ENCODE measurements at regions not wholly inside any gene's neighbourhood (a gene's known extent, or its start where the extent isn't known, plus 50 kb on each side); places are given as distances from the start of the nearest gene placed in this dataset.

GRCh38 chr6:6783721-6784120 is 195.2 kb downstream of the LY86 start:
- TF ChIP-seq CTCF (conservative IDR thresholded peaks at IDR 0.05; ENCODE audit: low read length), result no peak
- H3K4me3 ChIP-seq (ENCODE audit: low read length), result no peak overlapping the region
- DNase-seq (ENCODE audit: low read depth), result no peak

- H3K4me3 ChIP-seq (ENCODE audit: low read length), result no peak overlapping the region
- DNase-seq (ENCODE audit: low read depth), result no peak
- TF ChIP-seq CTCF (conservative IDR thresholded peaks at IDR 0.05; ENCODE audit: low read length), result no peak
These were observed 196.1 kb downstream of the LY86 start for GRCh38 chr6:6784514-6785162.

GRCh38 chr6:6785163-6785521 is 196.6 kb downstream of the LY86 start:
- DNase-seq (ENCODE audit: low read depth), result no peak
- no peak overlapping the region for H3K4me3 ChIP-seq (ENCODE audit: low read length)
- TF ChIP-seq CTCF (conservative IDR thresholded peaks at IDR 0.05; ENCODE audit: low read length), result no peak

- no peak overlapping the region for H3K4me3 ChIP-seq (ENCODE audit: low read length)
- peak; percentile 31; the same call in 1 of the 2 replicates for TF ChIP-seq CTCF (conservative IDR thresholded peaks at IDR 0.05; ENCODE audit: low read length)
- no peak for DNase-seq (ENCODE audit: low read depth)
These were observed 200.0 kb downstream of the LY86 start for GRCh38 chr6:6788394-6789032.

GRCh38 chr6:6790393-6790792 is 201.9 kb downstream of the LY86 start:
- DNase-seq (ENCODE audit: low read depth), result no peak
- no peak overlapping the region for H3K4me3 ChIP-seq (ENCODE audit: low read length)
- TF ChIP-seq CTCF (conservative IDR thresholded peaks at IDR 0.05; ENCODE audit: low read length), result no peak

GRCh38 chr6:6790891-6791290 is 202.4 kb downstream of the LY86 start:
- no peak overlapping the region for H3K4me3 ChIP-seq (ENCODE audit: low read length)
- DNase-seq (ENCODE audit: low read depth), result no peak
- TF ChIP-seq CTCF (conservative IDR thresholded peaks at IDR 0.05; ENCODE audit: low read length), result no peak

All from AG10803 (cell line).